ENCODE measurements at regions not wholly inside any gene's neighbourhood (a gene's known extent, or its start where the extent isn't known, plus 50 kb on each side); places are given as distances from the start of the nearest gene placed in this dataset.
"Not testable (repeated sequence)": the region's sequence is repeated elsewhere in the genome, so short reads cannot be mapped to it uniquely, and the experiment has no call there.

DNA sequence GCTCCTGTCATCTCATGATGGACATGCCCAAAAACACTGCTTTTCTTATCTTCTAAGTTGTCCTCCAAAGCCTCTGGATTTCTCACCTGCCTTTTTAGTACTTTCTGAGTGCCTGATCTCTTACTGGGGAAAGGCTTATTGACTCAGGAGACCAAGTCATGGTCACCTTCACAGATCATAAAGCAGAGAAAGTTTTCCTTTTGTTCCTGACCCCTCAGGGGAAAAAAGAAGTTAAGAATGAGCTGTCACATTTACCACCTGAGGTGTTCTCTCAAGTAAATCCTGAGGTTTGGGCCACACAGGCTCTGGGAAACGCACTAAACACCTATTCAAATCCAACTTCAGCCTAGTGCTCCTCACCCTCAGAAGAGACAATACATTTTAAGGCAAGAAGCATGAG, 119.3 kb upstream of the ALG10B start:
- H3K4me3 ChIP-seq (ENCODE audit: low read length in 2 of 2); intact Hi-C loops (cut with DNase I); DNase-seq; H3K27ac ChIP-seq (ENCODE audit: low read depth in 1 of 2, low read length in 2 of 2); H3K27me3 ChIP-seq (ENCODE audit: control insufficient read depth in 1 of 2, insufficient read depth in 2 of 2, low read length in 1 of 2); H3K36me3 ChIP-seq (ENCODE audit: control insufficient read depth in 1 of 2, insufficient read depth in 2 of 2, low read length in 1 of 2); H3K9me3 ChIP-seq (ENCODE audit: control insufficient read depth, low read length); ATAC-seq (ENCODE audit: low FRiP score); H3K4me1 ChIP-seq (ENCODE audit: control insufficient read depth in 1 of 2, insufficient read depth in 2 of 2, low read length in 2 of 2): not testable (repeated sequence)
- 57 to 59% methylated on average over 1 of the region's 1 CpG for WGBS, 2 donors

DNA sequence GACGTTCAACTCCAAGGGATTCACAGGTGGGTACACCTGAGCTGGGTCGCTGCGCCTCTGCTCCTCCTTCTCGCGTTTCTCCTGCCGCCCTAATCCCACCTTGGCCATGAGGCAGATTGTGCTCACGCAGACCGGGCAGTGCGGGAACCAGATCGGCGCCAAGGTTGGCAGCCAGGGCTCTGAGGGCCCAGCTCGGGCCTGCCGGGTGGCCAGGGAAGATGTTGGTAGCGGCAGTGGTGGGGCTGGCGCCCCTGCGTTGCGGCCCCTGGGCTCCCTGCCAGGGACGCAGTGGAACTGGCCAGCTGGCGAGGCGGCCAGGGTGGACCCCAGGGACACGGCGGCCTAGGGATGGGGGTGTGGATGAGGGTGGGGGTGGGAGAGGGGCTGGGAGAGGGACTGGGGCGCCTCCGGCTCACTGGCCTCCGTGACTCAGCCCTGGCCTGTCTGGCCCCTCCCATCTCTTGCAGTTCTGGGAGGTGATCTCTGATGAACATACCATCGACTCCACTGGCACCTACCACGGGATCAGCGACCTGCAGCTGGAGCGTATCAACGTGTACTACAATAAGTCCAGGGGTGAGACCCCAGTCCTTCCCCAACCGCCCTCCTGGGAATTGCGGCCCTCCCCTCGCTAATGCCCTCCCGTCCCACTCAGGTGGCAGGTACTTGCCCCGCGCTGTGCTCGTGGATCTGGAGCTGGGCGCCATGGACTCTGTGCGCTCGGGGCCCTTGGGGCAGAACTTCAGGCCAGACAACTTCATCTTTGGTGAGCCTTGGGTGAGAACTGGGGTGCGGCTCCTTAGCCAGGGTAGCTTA, 114.9 kb upstream of the ALG10B start:
- no peak overlapping the region for H3K4me3 ChIP-seq (ENCODE audit: low read length in 2 of 2)
- H3K9me3 ChIP-seq (ENCODE audit: control insufficient read depth, low read length): no peaks in the 10 kb centered on the region
- no peak for ATAC-seq (ENCODE audit: low FRiP score)
- H3K27me3 ChIP-seq (ENCODE audit: control insufficient read depth in 1 of 2, insufficient read depth in 2 of 2, low read length in 1 of 2): no peaks in the 10 kb centered on the region
- no peaks in the 10 kb centered on the region for H3K4me1 ChIP-seq (ENCODE audit: control insufficient read depth in 1 of 2, insufficient read depth in 2 of 2, low read length in 2 of 2)
- 90 to 92% methylated on average over 40 to 41 of the region's 41 CpGs for WGBS, 2 donors
- no peak overlapping the region for H3K27ac ChIP-seq (ENCODE audit: low read depth in 1 of 2, low read length in 2 of 2)
- DNase-seq: no peak
- H3K36me3 ChIP-seq (ENCODE audit: control insufficient read depth in 1 of 2, insufficient read depth in 2 of 2, low read length in 1 of 2): no peaks in the 10 kb centered on the region
- intact Hi-C loops (cut with DNase I): no loop called here

DNA sequence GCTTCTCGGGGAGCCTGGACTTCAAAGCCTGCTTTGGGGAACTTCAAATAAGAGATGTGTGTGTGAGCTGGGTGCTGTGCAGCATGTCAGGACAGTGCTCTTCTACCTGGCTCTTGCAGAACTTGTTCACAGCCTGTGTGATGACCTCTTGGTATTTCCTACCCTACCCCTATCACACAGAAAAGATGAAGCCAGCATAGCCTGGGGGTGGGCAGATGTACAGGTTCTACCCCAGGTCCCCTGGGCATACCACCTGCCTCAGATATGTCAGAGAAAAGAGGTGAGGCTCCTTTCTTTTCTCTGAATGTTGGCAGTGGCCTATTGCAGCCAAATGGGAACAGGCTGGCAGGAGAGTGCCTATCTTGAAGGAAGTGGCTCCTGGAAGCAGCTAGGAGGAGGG, 111.7 kb upstream of the ALG10B start:
- Histone ChIP-seq H3K27ac (ENCODE audit: low read depth in 1 of 2, low read length in 2 of 2) (no peak overlapping the region), H3K36me3 (ENCODE audit: control insufficient read depth in 1 of 2, insufficient read depth in 2 of 2, low read length in 1 of 2) (no peaks in the 10 kb centered on the region), H3K4me1 (ENCODE audit: control insufficient read depth in 1 of 2, insufficient read depth in 2 of 2, low read length in 2 of 2) (no peaks in the 10 kb centered on the region), H3K27me3 (ENCODE audit: control insufficient read depth in 1 of 2, insufficient read depth in 2 of 2, low read length in 1 of 2) (no peaks in the 10 kb centered on the region), H3K9me3 (ENCODE audit: control insufficient read depth, low read length) (no peaks in the 10 kb centered on the region), H3K4me3 (ENCODE audit: low read length in 2 of 2) (no peak overlapping the region)
- no peak for ATAC-seq (ENCODE audit: low FRiP score)
- intact Hi-C loops (cut with DNase I): no loop called here
- WGBS, 2 donors: 86 to 89% methylated on average over 1 of the region's 1 CpG
- DNase-seq: no peak

DNA sequence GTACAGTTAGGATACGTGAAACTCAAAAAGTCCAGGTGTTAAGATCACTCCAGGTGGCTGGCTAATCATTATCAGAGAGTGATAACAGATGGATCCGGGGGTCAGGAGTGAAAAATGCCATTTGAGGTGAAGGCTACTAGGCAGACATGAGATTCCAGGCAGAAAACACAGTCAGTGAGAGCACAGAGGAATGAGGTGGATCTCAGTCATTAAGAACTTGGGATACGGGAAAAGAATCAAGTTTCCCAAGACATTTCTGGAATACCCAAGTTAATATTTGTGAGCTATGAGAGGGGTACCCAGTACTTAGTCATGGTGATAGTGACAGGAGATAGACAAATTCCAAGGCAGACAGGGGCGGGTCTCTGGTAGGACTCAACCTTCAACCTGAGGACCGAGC, 94.6 kb upstream of the ALG10B start:
- H3K27ac ChIP-seq (ENCODE audit: low read depth in 1 of 2, low read length in 2 of 2): no peak overlapping the region
- H3K27me3 ChIP-seq (ENCODE audit: control insufficient read depth in 1 of 2, insufficient read depth in 2 of 2, low read length in 1 of 2): no peaks in the 10 kb centered on the region
- no peak for DNase-seq
- ATAC-seq (ENCODE audit: low FRiP score): no peak
- H3K36me3 ChIP-seq (ENCODE audit: control insufficient read depth in 1 of 2, insufficient read depth in 2 of 2, low read length in 1 of 2): no peaks in the 10 kb centered on the region
- no peak overlapping the region for H3K4me3 ChIP-seq (ENCODE audit: low read length in 2 of 2)
- 62 to 67% methylated on average over 5 of the region's 5 CpGs for WGBS, 2 donors
- H3K4me1 ChIP-seq (ENCODE audit: control insufficient read depth in 1 of 2, insufficient read depth in 2 of 2, low read length in 2 of 2): no peaks in the 10 kb centered on the region
- intact Hi-C loops (cut with DNase I): no loop called here
- H3K9me3 ChIP-seq (ENCODE audit: control insufficient read depth, low read length): no peaks in the 10 kb centered on the region

DNA sequence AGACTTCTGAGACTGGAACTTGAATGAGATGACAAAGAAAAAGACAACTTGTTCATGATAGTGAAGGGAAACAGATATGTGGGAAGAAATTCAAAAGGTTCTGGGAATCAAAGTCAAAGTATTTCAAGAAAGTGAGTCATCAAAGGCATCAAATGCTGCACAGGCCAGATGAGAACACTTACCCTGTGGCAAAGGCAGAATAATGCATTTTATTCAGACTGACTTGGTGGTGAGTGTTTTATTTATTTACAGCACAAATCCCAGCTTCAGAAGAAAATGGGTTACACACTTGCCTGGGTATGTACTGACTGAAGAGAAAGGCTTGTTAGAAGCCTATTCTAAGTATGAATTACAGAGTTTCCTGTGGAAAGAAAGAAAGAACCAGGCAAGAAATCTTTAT, 78.2 kb upstream of the ALG10B start:
- intact Hi-C loops (cut with DNase I); H3K36me3 ChIP-seq (ENCODE audit: control insufficient read depth in 1 of 2, insufficient read depth in 2 of 2, low read length in 1 of 2); H3K4me3 ChIP-seq (ENCODE audit: low read length in 2 of 2); H3K27ac ChIP-seq (ENCODE audit: low read depth in 1 of 2, low read length in 2 of 2); DNase-seq; ATAC-seq (ENCODE audit: low FRiP score); H3K27me3 ChIP-seq (ENCODE audit: control insufficient read depth in 1 of 2, insufficient read depth in 2 of 2, low read length in 1 of 2); H3K4me1 ChIP-seq (ENCODE audit: control insufficient read depth in 1 of 2, insufficient read depth in 2 of 2, low read length in 2 of 2); H3K9me3 ChIP-seq (ENCODE audit: control insufficient read depth, low read length): not testable (repeated sequence)

DNA sequence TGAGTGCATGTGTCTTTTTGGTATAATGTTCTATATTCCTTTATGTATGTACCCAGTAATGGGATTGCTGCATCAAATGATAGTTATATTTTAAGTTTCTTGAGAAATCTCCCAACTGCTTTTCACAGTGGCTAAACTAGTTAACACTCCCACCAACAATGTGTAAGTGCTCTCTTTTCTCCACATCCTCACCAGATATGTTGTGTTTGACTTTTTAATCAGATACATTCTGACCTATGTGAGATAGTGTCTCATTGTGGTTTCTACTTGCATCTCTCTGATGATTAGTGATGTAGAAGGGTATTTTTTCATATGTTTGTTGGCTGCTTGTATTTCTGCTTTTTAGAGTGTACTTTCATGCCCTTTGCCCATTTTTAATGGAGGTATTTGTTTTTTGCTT, 62.8 kb upstream of the ALG10B start:
- Histone ChIP-seq H3K4me1 (ENCODE audit: control insufficient read depth in 1 of 2, insufficient read depth in 2 of 2, low read length in 2 of 2) (no peaks in the 10 kb centered on the region), H3K4me3 (ENCODE audit: low read length in 2 of 2) (no peak overlapping the region), H3K9me3 (ENCODE audit: control insufficient read depth, low read length) (no peaks in the 10 kb centered on the region), H3K27me3 (ENCODE audit: control insufficient read depth in 1 of 2, insufficient read depth in 2 of 2, low read length in 1 of 2) (no peaks in the 10 kb centered on the region), H3K36me3 (ENCODE audit: control insufficient read depth in 1 of 2, insufficient read depth in 2 of 2, low read length in 1 of 2) (no peaks in the 10 kb centered on the region), H3K27ac (ENCODE audit: low read depth in 1 of 2, low read length in 2 of 2) (no peak overlapping the region)
- DNase-seq (no peak), ATAC-seq (ENCODE audit: low FRiP score) (no peak)
- intact Hi-C loops (cut with DNase I): no loop called here

DNA sequence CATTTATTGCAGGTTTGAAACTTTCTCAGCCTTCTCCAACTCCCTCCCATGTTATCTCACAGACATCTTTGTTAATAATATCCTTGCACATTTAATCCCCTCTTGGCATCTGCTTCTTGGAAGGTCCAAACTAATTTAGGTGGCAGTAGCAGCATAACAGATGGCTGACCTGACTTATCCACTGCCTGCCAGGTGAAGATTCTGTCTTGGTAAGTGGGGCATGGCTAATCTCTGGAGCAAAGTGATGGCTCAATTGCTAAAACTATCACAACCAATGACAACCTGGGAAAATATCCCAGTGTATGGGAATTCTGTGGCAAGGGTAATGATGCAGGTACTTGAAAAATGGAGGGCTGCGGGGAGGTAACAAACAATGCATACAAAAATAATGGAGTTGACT, 58.2 kb upstream of the ALG10B start:
- Histone ChIP-seq H3K27ac (ENCODE audit: low read depth in 1 of 2, low read length in 2 of 2) (no peak overlapping the region), H3K4me1 (ENCODE audit: control insufficient read depth in 1 of 2, insufficient read depth in 2 of 2, low read length in 2 of 2) (no peaks in the 10 kb centered on the region), H3K27me3 (ENCODE audit: control insufficient read depth in 1 of 2, insufficient read depth in 2 of 2, low read length in 1 of 2) (no peaks in the 10 kb centered on the region), H3K9me3 (ENCODE audit: control insufficient read depth, low read length) (peaks cover 3% of the 10 kb centered on the region), H3K4me3 (ENCODE audit: low read length in 2 of 2) (no peak overlapping the region), H3K36me3 (ENCODE audit: control insufficient read depth in 1 of 2, insufficient read depth in 2 of 2, low read length in 1 of 2) (no peaks in the 10 kb centered on the region)
- ATAC-seq (ENCODE audit: low FRiP score) (no peak), DNase-seq (no peak)
- intact Hi-C loops (cut with DNase I): no loop called here
- WGBS, 2 donors: 68 to 71% methylated on average over 1 of the region's 1 CpG

All from aorta (tissue), 5 donors.